ENCODE measurements at regions not wholly inside any gene's neighbourhood (a gene's known extent, or its start where the extent isn't known, plus 50 kb on each side); places are given as distances from the start of the nearest gene placed in this dataset.

- no peak for TF ChIP-seq CTCF (IDR thresholded peaks at IDR 0.05)
- intact Hi-C loops (cut with DNase I) = no loop called here
- H3K27ac ChIP-seq = no peak overlapping the region
These were observed 488.6 kb upstream of the PTGER4 start for GRCh38 chr5:40191150-40191549.

GRCh38 chr5:40172721-40173120 lies 507.0 kb upstream of the PTGER4 start:
- no peaks in the 10 kb centered on the region for H3K4me1 ChIP-seq
- peaks cover 0 to 5% of the 10 kb centered on the region in 2 donors for H3K9me3 ChIP-seq
- H3K27me3 ChIP-seq = no peaks in the 10 kb centered on the region
- H3K36me3 ChIP-seq = no peaks in the 10 kb centered on the region
- no peak overlapping the region for H3K27ac ChIP-seq
- no peak for DNase-seq (ENCODE audit: low spot score in 2 of 2)
- no peak overlapping the region for H3K4me3 ChIP-seq
- no peak for TF ChIP-seq CTCF (IDR thresholded peaks at IDR 0.05)
- intact Hi-C loops (cut with DNase I) = no loop called here

More at GRCh38 chr5:40191150-40191549, 488.6 kb upstream of the PTGER4 start:
- no peak for DNase-seq (ENCODE audit: low spot score in 2 of 2)
- Histone ChIP-seq H3K27me3 (no peaks in the 10 kb centered on the region), H3K9me3 (no peaks in the 10 kb centered on the region), H3K4me1 (no peaks in the 10 kb centered on the region), H3K36me3 (no peaks in the 10 kb centered on the region), H3K4me3 (no peak overlapping the region)

GRCh38 chr5:40171971-40172370 lies 507.7 kb upstream of the PTGER4 start:
- Histone ChIP-seq H3K9me3 (peaks cover 0 to under 1% of the 10 kb centered on the region in 2 donors), H3K27ac (no peak overlapping the region), H3K4me3 (no peak overlapping the region), H3K27me3 (no peaks in the 10 kb centered on the region), H3K4me1 (no peaks in the 10 kb centered on the region), H3K36me3 (no peaks in the 10 kb centered on the region)
- no peak for TF ChIP-seq CTCF (IDR thresholded peaks at IDR 0.05)
- intact Hi-C loops (cut with DNase I) = no loop called here
- DNase-seq (ENCODE audit: low spot score in 2 of 2) = no peak

- no peak overlapping the region for H3K4me3 ChIP-seq
- intact Hi-C loops (cut with DNase I) = no loop called here
- DNase-seq (ENCODE audit: low spot score in 2 of 2) = no peak
- no peaks in the 10 kb centered on the region for H3K9me3 ChIP-seq
- TF ChIP-seq CTCF (IDR thresholded peaks at IDR 0.05) = no peak
- H3K36me3 ChIP-seq = no peaks in the 10 kb centered on the region
- H3K27me3 ChIP-seq = no peaks in the 10 kb centered on the region
- H3K4me1 ChIP-seq = no peaks in the 10 kb centered on the region
- H3K27ac ChIP-seq = no peak overlapping the region
These were observed 512.4 kb upstream of the PTGER4 start for GRCh38 chr5:40167283-40167682.

GRCh38 chr5:40166802-40167201 lies 512.9 kb upstream of the PTGER4 start:
- Histone ChIP-seq H3K36me3 (no peaks in the 10 kb centered on the region), H3K27me3 (no peaks in the 10 kb centered on the region), H3K27ac (no peak overlapping the region), H3K4me3 (no peak overlapping the region), H3K9me3 (no peaks in the 10 kb centered on the region), H3K4me1 (no peaks in the 10 kb centered on the region)
- intact Hi-C loops (cut with DNase I) = no loop called here
- TF ChIP-seq CTCF (IDR thresholded peaks at IDR 0.05) = no peak
- no peak for DNase-seq (ENCODE audit: low spot score in 2 of 2)

Data from ascending aorta (tissue), 2 donors.